ENCODE measurements at regions not wholly inside any gene's neighbourhood (a gene's known extent, or its start where the extent isn't known, plus 50 kb on each side); places are given as distances from the start of the nearest gene placed in this dataset.
"Not testable (repeated sequence)": the region's sequence is repeated elsewhere in the genome, so short reads cannot be mapped to it uniquely, and the experiment has no call there.

DNA sequence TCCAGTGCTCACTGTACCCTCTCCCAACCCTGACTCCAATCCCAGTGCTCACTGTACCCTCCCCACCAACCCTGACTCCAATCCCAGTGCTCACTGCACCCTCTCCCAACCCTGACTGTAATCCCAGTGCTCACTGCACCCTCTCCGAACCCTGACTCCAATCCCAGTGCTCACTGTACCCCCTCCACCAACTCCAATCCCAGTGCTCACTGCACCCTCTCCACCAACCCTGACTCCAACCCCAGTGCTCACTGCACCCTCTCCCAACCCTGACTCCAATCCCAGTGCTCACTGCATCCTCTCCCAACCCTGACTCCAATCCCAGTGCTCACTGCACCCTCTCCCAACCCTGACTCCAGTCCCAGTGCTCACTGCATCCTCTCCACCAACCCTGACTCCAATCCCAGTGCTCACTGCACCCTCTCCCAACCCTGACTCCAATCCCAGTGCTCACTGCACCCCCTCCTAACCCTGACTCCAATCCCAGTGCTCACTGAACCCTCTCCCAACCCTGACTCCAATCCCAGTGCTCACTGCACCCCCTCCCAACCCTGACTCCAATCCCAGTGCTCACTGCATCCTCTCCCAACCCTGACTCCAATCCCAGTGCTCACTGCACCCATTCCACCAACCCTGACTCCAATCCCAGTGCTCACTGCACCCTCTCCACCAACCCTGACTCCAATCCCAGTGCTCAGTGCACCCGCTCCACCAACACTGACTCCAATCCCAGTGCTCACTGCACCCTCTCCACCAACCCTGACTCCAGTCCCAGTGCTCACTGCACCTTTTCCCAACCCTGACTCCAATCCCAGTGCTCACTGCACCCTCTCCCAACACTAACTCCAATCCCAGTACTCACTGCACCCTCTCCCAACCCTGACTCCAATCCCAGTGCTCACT lies 136.3 kb upstream of the ZNF618 start:
- DNase-seq (ENCODE audit: extremely low read depth, low read depth), result not testable (repeated sequence)

GRCh38 chr9:113740508-113741500 lies 135.3 kb upstream of the ZNF618 start:
- not testable (repeated sequence) for DNase-seq (ENCODE audit: extremely low read depth, low read depth)

DNA sequence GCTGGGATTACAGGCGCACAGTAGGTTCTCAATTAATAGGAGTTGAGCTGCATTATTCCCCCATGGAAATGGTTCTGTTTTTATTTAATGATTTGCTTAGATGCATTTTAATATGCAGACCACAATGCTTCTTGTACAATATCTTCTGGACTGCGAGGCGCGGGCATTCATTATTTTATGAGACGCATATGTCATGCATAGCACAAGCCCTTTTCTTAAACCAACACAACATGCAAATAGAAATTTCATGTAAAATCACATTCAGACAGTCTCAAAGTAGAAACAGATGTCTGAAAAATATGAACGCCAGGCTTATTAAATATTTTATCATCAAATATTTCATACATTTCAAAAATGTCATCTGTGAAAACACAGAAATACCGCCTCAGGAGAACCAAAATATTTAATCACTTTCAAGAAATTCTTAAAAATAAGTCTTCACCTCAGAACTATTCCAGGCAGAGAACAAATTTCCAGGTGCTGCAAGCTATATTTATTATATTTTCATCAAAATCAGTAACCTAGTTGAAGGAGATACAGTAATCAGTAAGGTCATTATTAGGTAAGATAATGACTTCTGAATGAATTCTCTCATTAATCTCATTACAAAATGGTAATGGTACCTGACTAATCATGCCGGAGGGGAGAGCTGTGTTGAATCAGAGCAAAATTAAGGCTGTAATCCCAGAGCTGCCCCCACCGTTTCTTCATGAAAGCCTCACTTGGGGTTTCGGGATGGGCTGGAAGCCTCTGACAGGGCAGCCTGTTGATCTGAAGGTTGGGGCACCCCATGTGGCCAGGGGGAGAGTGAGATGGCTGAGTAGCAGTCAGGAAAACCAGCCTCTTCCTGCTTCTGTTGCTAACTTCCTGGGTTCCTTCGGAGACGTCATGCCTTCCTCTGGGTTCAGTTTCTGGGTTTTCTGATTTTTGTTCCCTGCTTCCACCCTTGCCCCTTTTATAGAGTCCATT lies 133.9 kb upstream of the ZNF618 start:
- no peak for DNase-seq (ENCODE audit: extremely low read depth, low read depth)

GRCh38 chr9:113742878-113743277 lies 133.2 kb upstream of the ZNF618 start:
- no peak for DNase-seq (ENCODE audit: extremely low read depth, low read depth)

GRCh38 chr9:113746486-113746885 lies 129.6 kb upstream of the ZNF618 start:
- DNase-seq (ENCODE audit: extremely low read depth, low read depth), result no peak

DNA sequence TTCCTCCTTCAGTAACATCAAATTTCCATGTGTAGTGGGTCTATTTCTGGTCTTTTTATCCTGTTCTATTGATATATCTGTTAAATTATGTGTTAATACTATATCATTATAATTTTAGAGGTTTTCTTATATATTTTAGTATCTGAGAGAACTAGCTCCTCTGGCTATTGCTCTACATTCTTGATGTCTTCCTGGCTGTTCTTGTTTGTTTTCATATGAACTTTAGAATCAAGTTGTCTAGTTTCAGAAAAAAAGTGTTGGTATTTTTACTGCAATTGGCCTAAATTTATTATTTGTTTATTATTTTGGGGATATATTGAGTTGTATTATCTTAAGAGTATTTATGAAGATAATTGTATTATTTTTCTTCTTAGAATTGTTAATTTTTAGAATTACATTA lies 128.0 kb upstream of the ZNF618 start:
- no peak for DNase-seq (ENCODE audit: extremely low read depth, low read depth)

DNA sequence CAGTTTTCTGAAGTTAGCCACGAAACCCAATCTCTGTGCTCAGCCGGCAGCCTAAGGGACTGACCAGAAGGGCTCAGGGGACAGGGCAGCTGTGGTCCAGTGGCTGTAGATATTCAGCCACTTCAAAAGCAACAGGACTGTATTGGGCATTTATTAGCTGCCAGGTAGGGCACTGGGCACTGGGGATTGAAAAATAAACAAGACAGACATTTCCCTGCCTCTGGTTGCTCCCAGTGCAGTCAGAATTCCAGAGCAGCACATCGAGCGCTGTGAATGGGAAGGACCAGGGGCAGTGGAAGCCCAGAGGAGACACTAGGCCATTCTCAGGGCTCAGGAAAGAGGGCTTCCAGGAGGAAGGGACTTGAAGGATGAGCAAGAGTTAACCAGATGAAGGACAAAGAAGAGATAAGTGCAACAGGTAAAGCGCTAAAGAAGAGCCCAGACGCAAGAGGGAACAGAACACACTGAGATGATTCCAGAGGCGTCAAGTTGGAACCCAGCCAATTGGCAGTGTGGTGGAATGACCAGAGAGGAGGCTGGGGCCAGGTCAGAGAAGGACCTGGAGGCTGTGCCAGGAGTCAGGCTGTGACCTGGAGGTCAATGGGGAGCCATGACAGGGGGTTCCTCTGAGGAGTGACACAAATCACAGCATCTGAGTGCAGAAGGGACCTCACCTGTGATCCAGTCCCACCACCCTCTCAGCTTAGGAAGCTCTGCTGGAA lies 122.5 kb upstream of the ZNF618 start:
- DNase-seq (ENCODE audit: extremely low read depth, low read depth), result no peak

DNA sequence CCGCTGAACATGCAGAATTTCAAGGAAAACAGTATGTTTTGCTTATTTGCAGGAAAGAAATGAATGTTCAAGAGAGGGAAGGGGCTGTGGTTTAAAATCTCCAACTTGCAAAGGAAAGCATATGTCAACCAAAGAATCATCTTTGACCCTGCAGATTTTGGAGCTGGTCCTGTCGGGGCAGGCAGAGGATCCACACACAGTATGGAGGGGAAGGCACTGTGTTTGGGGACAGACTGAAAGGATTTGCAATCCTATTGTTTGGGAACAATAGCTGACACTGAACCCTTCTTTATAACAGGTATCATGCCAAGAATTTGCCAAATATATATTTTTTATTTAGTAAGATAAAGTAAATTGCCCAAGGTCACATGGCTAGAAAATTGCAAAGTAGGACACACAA lies 121.4 kb upstream of the ZNF618 start:
- DNase-seq (ENCODE audit: extremely low read depth, low read depth), result no peak

DNA sequence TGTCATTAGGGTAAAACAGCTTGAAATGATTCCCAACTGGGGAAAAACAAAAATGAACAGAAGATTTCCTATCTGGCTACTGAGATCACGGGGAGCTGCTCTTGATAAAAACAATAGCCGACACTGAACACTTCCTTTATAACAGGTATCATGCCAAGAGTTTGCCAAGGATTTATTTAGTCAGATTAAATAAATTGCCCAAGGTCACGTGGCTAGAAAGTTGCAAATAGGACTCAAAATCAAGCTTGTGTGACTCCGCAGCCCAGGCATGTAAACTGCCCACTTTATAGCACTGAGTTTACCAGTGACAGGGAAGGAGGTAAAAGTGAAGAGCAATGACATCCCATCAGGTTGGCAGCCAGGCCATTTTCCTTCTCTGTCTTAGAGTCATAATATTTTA lies 120.7 kb upstream of the ZNF618 start:
- no peak for DNase-seq (ENCODE audit: extremely low read depth, low read depth)

- no peak for DNase-seq (ENCODE audit: extremely low read depth, low read depth)
Observed at GRCh38 chr9:113756476-113757192, 119.5 kb upstream of the ZNF618 start.

DNA sequence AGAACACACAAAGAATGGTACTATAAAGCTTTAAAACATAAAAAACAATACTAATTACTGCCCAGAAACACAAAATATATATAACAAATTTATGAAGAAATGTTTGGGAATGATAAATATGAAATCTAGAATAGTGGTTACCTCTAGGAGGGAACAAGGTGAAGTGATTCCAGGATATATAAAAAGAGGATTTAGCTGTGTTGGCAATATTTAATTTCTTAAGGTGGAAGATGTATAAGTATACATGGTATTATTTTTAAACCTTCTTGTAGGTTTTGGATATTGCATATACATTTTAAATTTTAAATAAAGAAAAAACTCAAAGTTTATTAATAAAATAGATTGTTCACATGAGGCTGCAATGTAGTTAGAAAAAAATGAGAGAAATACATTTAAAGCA lies 112.7 kb upstream of the ZNF618 start:
- DNase-seq (ENCODE audit: extremely low read depth, low read depth), result no peak

- no peak for DNase-seq (ENCODE audit: extremely low read depth, low read depth)
Observed at GRCh38 chr9:113764572-113764971, 111.5 kb upstream of the ZNF618 start.

DNA sequence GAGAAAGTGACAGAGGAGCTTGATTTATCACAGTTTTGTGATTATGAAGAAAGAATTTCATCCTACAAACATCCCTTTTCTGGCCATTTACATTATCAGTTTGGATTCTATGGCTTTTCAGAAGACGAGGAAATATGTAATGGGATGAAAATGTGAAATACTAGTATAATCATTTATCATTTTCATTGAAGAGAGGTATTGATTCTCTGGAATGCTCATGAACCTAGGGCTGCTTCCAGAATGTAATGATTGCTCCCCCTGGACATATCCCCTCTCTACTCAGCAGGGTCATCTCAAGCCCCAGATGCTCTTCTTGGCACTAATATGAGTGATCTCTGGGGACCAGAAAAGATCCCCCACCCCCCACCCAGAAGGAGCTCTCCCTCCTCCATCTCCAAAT lies 106.7 kb upstream of the ZNF618 start:
- DNase-seq (ENCODE audit: extremely low read depth, low read depth), result no peak

GRCh38 chr9:113770396-113770795 lies 105.7 kb upstream of the ZNF618 start:
- no peak for DNase-seq (ENCODE audit: extremely low read depth, low read depth)

DNA sequence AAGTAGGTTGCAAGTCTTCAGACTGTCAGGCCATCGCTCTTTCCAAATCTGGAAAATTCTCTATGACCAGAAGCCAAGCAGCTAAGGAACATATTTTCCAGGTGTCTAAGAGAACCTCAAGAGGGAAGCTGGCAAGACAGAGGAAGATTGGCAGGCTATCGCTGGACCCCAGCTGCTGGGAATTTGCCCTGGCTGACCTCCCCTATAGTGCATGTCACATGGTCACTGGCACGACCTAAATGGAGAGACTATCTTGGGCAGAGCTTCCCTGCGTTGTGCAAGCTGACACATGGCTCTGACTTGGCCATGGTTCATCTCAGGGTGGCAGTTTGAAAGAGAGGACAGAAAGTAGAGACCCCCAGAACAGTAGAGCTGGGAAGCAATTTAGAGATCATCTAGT lies 104.9 kb upstream of the ZNF618 start:
- DNase-seq (ENCODE audit: extremely low read depth, low read depth), result no peak

DNA sequence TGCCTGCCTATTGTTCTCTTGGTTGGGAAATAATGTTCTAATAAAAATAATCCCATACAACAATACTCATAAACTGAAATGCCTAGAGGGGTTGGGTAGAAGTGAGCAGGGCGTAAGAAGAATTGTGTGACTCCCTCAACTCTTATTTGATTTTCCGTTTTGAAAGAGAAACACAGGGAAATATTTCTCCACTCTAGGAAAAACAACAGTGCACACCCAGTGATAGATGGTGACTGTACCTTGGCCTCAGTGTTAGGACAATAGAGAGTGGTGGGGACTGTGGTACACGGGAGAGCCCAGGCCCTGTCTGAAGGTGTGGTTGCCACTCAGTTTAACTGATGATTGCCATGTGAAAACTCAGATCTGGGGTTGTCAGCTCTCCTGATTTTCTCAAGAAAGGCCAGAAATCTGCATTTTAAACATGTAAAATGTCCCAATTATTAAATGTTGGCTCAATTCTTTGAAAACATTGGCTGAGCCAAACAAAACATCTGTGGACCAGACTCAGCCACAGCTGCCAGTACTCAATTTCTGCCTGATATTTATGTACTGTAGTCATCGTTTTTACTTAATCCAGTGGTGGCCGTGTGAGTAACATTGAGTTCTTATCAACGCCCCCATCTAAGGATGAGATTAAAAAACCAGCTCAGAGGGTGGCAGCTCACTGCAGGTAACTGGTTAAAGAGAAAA lies 103.8 kb upstream of the ZNF618 start:
- no peak for DNase-seq (ENCODE audit: extremely low read depth, low read depth)

- DNase-seq (ENCODE audit: extremely low read depth, low read depth), result no peak
Observed at GRCh38 chr9:113774963-113775362, 101.1 kb upstream of the ZNF618 start.

DNA sequence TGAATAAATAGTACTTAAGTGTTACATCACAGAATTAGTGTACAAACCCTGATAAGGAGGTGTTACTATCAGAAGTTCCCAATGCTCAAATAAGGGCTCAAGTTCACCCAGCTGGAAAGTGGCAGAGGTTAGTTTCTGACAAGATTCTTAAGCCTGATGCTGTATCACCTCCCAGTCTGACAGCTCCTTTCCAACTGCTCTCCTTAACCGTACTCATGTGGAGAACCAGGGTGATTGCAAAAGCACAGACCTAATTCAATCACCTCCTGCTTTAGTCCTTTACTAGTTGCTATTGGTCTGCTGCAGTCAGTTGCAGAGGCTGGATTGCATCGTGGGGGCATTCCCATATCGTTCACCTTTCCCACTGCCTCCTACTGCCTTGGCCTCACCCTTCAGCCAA lies 100.4 kb upstream of the ZNF618 start:
- no peak for DNase-seq (ENCODE audit: extremely low read depth, low read depth)
